OCI-LY1 (cell line): ENCODE measurements at regions not wholly inside any gene's neighbourhood (a gene's known extent, or its start where the extent isn't known, plus 50 kb on each side); places are given as distances from the start of the nearest gene placed in this dataset.

Experiments
- EZH2 ChIP-seq: fragments of 200-600 bp; sonication (generic), shearing (Covaris generic); IDR thresholded peaks from 2 replicates; pipeline ENCODE4 v1.8.0; 2017; ENCODE audit warnings: borderline replicate concordance, mixed run types, mild to moderate bottlenecking, antibody characterized with exemption, low read length, moderate library complexity, mixed read lengths
- TF ChIP-seq, protein P1 (sequence below): fragments of 200-600 bp; sonication (generic), shearing (Covaris generic); IDR thresholded peaks from 2 replicates; pipeline ENCODE4 v1.5.1; 2017; ENCODE audit warnings: mild to moderate bottlenecking, antibody characterized with exemption, low read length, moderate library complexity, mixed read lengths

DNA sequence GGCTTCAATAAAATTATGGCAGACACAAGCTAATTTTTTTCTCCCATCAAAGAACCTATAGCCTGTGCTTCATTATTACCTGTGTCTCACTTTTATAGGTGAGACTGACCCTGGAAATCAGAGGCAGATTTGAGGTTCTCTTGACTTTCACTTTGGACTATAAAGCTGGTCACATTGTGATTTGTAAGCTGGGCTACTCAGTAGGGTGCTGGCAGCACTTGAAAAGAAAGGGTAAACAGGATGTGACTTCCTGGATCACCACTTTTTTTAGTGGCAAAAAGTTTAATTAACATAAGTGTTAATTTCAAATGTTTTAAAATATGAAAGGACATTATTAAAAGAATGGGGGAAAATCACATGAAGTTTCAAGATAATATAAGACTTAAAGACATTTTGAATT is 50.6 kb upstream of the GATB start:
- TF ChIP-seq, protein P1, sequence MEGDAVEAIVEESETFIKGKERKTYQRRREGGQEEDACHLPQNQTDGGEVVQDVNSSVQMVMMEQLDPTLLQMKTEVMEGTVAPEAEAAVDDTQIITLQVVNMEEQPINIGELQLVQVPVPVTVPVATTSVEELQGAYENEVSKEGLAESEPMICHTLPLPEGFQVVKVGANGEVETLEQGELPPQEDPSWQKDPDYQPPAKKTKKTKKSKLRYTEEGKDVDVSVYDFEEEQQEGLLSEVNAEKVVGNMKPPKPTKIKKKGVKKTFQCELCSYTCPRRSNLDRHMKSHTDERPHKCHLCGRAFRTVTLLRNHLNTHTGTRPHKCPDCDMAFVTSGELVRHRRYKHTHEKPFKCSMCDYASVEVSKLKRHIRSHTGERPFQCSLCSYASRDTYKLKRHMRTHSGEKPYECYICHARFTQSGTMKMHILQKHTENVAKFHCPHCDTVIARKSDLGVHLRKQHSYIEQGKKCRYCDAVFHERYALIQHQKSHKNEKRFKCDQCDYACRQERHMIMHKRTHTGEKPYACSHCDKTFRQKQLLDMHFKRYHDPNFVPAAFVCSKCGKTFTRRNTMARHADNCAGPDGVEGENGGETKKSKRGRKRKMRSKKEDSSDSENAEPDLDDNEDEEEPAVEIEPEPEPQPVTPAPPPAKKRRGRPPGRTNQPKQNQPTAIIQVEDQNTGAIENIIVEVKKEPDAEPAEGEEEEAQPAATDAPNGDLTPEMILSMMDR: no peak
- TF ChIP-seq EZH2: no peak
